HepG2 (cell line): ENCODE measurements at regions not wholly inside any gene's neighbourhood (a gene's known extent, or its start where the extent isn't known, plus 50 kb on each side); places are given as distances from the start of the nearest gene placed in this dataset.

Source experiments
- DMAP1 ChIP-seq: IDR thresholded peaks from 2 replicates; pipeline ENCODE4 v1.6.1; 2016
- GFI1 ChIP-seq: sonication (generic); formaldehyde crosslinking; IDR thresholded peaks from 2 replicates; pipeline ENCODE4 v1.5.0; 2020; ENCODE audit warnings: missing genetic modification reagents, mild to moderate bottlenecking, borderline replicate concordance
- KDM4B ChIP-seq: sonication (generic); formaldehyde crosslinking; IDR thresholded peaks from 2 replicates; pipeline ENCODE4 v1.4.0; 2020; ENCODE audit warnings: missing genetic modification reagents
- KLF11 ChIP-seq: IDR thresholded peaks from 2 replicates; pipeline ENCODE4 v1.6.1; 2016; ENCODE audit warnings: missing compliant biosample characterization
- RFX5 ChIP-seq: IDR thresholded peaks from 2 replicates; pipeline ENCODE4 v1.6.1; 2011; ENCODE audit warnings: low read depth, low read length, improper control_type of control experiment
- SRY ChIP-seq: sonication (generic); formaldehyde crosslinking; IDR thresholded peaks from 2 replicates; pipeline ENCODE4 v1.8.0; 2022; ENCODE audit warnings: mild to moderate bottlenecking, missing genetic modification reagents
- TBX3 ChIP-seq: fragments of 450-650 bp; IDR thresholded peaks from 2 replicates; pipeline ENCODE4 v1.6.1; 2017; ENCODE audit warnings: antibody characterized with exemption, mild to moderate bottlenecking, inconsistent platforms, borderline replicate concordance
- ZFP62 ChIP-seq: sonication (generic); formaldehyde crosslinking; IDR thresholded peaks from 2 replicates; pipeline ENCODE4 v1.4.0; 2020; ENCODE audit warnings: missing genetic modification reagents
- ZNF17 ChIP-seq: sonication (generic); formaldehyde crosslinking; IDR thresholded peaks from 2 replicates; pipeline ENCODE4 v1.5.0; 2020; ENCODE audit warnings: mild to moderate bottlenecking, missing genetic modification reagents
- ZNF790 ChIP-seq: sonication (generic); formaldehyde crosslinking; IDR thresholded peaks from 2 replicates; pipeline ENCODE4 v1.8.0; 2022; ENCODE audit warnings: missing genetic modification reagents, mild to moderate bottlenecking, borderline replicate concordance
- TF ChIP-seq, protein P1 (sequence below): sonication (generic); formaldehyde crosslinking; IDR thresholded peaks from 2 replicates; pipeline ENCODE4 v1.4.0; 2020; ENCODE audit warnings: mild to moderate bottlenecking, missing genetic modification reagents
- TF ChIP-seq, protein P2 (sequence below): sonication (generic); formaldehyde crosslinking; IDR thresholded peaks from 2 replicates; pipeline ENCODE4 v1.5.1; 2020; ENCODE audit warnings: mild to moderate bottlenecking, missing genetic modification reagents, borderline replicate concordance
- TF ChIP-seq, protein P3 (sequence below): sonication (generic); formaldehyde crosslinking; IDR thresholded peaks from 2 replicates; pipeline ENCODE4 v1.4.0; 2020; ENCODE audit warnings: missing genetic modification reagents, mild to moderate bottlenecking, borderline replicate concordance
- TF ChIP-seq, protein P4 (sequence below), 2 experiments: fragments of 450-650 bp in 1 of 2; sonication (generic) in 1 of 2; formaldehyde crosslinking in 1 of 2; IDR thresholded peaks; 2 replicates each; pipeline versions ENCODE4 v1.6.1 to v1.8.0; 2016 to 2022; ENCODE audit warnings: antibody characterized with exemption in 1 of 2, mild to moderate bottlenecking in 1 of 2, missing genetic modification reagents in 1 of 2

DNA sequence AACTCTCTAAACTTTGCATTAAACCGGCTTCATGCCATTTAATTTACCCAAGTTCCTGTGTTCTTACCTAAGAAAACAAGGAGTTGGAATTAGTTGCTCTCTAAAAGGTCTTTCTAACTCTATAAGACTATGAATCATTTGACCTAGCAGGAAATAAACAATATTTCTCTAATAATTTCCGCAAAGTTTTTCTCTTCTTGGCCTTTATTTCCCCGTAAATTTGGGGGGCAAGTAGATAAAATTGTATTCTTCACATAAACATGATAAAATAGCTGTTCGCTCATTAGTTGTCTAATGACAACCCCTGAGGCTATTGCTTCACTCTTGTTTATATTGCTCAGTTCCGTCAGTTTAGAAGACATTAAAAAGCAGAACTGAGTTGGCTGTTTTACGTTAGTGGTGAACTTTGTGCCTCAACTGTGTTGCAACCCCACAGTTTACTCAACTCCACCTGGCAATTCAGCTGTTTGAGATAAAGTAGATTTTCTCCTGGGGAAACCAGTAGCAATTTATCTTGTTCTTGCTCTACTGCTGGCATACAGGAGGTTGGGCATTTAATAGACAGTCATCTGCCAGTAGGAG is 74.7 kb downstream of the BTG1 start (continued):
- TF ChIP-seq, protein P1, sequence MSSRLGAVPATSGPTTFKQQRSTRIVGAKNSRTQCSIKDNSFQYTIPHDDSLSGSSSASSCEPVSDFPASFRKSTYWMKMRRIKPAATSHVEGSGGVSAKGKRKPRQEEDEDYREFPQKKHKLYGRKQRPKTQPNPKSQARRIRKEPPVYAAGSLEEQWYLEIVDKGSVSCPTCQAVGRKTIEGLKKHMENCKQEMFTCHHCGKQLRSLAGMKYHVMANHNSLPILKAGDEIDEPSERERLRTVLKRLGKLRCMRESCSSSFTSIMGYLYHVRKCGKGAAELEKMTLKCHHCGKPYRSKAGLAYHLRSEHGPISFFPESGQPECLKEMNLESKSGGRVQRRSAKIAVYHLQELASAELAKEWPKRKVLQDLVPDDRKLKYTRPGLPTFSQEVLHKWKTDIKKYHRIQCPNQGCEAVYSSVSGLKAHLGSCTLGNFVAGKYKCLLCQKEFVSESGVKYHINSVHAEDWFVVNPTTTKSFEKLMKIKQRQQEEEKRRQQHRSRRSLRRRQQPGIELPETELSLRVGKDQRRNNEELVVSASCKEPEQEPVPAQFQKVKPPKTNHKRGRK: no peak
- TF ChIP-seq, protein P2, sequence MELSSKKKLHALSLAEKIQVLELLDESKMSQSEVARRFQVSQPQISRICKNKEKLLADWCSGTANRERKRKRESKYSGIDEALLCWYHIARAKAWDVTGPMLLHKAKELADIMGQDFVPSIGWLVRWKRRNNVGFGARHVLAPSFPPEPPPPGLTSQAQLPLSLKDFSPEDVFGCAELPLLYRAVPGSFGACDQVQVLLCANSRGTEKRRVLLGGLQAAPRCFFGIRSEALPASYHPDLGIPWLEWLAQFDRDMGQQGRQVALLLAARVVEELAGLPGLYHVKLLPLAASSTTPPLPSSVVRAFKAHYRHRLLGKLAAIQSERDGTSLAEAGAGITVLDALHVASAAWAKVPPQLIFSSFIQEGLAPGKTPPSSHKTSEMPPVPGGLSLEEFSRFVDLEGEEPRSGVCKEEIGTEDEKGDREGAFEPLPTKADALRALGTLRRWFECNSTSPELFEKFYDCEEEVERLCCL: no peak
- TF ChIP-seq ZNF790 (CRISPR knock-in tag) (no peak), KDM4B (peak; percentile 92), ZNF17 (CRISPR knock-in tag) (no peak), SRY (CRISPR knock-in tag) (no peak), RFX5 (no peak), TBX3 (peak; percentile 16; the same call in 1 of the 2 replicates), ZFP62 (CRISPR knock-in tag) (no peak), KLF11 (CRISPR knock-in tag) (no peak), GFI1 (CRISPR knock-in tag) (no peak), DMAP1 (CRISPR knock-in tag) (0 out of 2 replicates have a peak, but pooled peaks have one; percentile 51)
- TF ChIP-seq, protein P3, sequence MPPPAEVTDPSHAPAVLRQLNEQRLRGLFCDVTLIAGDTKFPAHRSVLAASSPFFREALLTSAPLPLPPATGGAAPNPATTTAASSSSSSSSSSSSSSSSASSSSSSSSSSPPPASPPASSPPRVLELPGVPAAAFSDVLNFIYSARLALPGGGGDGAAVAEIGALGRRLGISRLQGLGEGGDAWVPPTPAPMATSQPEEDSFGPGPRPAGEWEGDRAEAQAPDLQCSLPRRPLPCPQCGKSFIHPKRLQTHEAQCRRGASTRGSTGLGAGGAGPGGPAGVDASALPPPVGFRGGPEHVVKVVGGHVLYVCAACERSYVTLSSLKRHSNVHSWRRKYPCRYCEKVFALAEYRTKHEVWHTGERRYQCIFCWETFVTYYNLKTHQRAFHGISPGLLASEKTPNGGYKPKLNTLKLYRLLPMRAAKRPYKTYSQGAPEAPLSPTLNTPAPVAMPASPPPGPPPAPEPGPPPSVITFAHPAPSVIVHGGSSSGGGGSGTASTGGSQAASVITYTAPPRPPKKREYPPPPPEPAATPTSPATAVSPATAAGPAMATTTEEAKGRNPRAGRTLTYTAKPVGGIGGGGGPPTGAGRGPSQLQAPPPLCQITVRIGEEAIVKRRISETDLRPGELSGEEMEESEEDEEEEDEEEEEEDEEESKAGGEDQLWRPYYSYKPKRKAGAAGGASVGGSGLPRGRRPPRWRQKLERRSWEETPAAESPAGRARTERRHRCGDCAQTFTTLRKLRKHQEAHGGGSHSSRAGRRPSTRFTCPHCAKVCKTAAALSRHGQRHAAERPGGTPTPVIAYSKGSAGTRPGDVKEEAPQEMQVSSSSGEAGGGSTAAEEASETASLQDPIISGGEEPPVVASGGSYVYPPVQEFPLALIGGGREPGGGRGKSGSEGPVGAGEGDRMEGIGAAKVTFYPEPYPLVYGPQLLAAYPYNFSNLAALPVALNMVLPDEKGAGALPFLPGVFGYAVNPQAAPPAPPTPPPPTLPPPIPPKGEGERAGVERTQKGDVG (CRISPR knock-in tag): no peak
- TF ChIP-seq, protein P4, sequence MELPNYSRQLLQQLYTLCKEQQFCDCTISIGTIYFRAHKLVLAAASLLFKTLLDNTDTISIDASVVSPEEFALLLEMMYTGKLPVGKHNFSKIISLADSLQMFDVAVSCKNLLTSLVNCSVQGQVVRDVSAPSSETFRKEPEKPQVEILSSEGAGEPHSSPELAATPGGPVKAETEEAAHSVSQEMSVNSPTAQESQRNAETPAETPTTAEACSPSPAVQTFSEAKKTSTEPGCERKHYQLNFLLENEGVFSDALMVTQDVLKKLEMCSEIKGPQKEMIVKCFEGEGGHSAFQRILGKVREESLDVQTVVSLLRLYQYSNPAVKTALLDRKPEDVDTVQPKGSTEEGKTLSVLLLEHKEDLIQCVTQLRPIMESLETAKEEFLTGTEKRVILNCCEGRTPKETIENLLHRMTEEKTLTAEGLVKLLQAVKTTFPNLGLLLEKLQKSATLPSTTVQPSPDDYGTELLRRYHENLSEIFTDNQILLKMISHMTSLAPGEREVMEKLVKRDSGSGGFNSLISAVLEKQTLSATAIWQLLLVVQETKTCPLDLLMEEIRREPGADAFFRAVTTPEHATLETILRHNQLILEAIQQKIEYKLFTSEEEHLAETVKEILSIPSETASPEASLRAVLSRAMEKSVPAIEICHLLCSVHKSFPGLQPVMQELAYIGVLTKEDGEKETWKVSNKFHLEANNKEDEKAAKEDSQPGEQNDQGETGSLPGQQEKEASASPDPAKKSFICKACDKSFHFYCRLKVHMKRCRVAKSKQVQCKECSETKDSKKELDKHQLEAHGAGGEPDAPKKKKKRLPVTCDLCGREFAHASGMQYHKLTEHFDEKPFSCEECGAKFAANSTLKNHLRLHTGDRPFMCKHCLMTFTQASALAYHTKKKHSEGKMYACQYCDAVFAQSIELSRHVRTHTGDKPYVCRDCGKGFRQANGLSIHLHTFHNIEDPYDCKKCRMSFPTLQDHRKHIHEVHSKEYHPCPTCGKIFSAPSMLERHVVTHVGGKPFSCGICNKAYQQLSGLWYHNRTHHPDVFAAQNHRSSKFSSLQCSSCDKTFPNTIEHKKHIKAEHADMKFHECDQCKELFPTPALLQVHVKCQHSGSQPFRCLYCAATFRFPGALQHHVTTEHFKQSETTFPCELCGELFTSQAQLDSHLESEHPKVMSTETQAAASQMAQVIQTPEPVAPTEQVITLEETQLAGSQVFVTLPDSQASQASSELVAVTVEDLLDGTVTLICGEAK (IDR thresholded peaks at IDR 0.05): 0 out of 2 replicates have a peak, but pooled peaks have one; percentile 9
- TF ChIP-seq, protein P4 (CRISPR knock-in tag; IDR thresholded peaks at IDR 0.05): no peak; the same call in 1 of the 2 replicates
